HL-60 (cell line): ENCODE measurements at regions not wholly inside any gene's neighbourhood (a gene's known extent, or its start where the extent isn't known, plus 50 kb on each side); places are given as distances from the start of the nearest gene placed in this dataset.
"Not testable (repeated sequence)": the region's sequence is repeated elsewhere in the genome, so short reads cannot be mapped to it uniquely, and the experiment has no call there.

Experiments used
- DNase-seq, 2 experiments: peaks; one replicate each; pipeline ENCODE4 v3.0.0-alpha.2; 2010 to 2020; ENCODE audit warnings: low read depth in 1 of 2, low spot score in 1 of 2
- H3K27ac ChIP-seq: fragments of 250-450 bp; sonication (Bioruptor Pico); replicated peaks from 2 replicates; pipeline ENCODE4 v1.5.1; 2020; ENCODE audit warnings: mild to moderate bottlenecking, moderate library complexity
- H3K27me3 ChIP-seq: fragments of 250-450 bp; sonication (Bioruptor Pico); 2 replicates; pipeline ENCODE4 v1.5.1; 2021; ENCODE audit warnings: mild to moderate bottlenecking, moderate library complexity; ENCODE audit not compliant: insufficient read depth, poor library complexity, severe bottlenecking
- H3K4me3 ChIP-seq: replicated peaks from 2 replicates; pipeline ENCODE4 v1.5.1; 2011; ENCODE audit warnings: mild to moderate bottlenecking, control low read depth, low read length; ENCODE audit not compliant: insufficient read depth
- CTCF ChIP-seq: IDR thresholded peaks from one replicate; pipeline ENCODE4 v1.5.1; 2011; ENCODE audit warnings: low read length, control low read depth, inconsistent platforms; ENCODE audit not compliant: insufficient read depth
- GABPA ChIP-seq: IDR thresholded peaks from 2 replicates; pipeline ENCODE4 v1.6.1; 2012; ENCODE audit warnings: low read depth
- POLR2AphosphoS5 ChIP-seq: IDR thresholded peaks from 2 replicates; pipeline ENCODE4 v1.6.1; 2012; ENCODE audit warnings: low read depth
- SPI1 ChIP-seq: IDR thresholded peaks from 2 replicates; pipeline ENCODE4 v1.6.1; 2012; ENCODE audit warnings: low read depth, mild to moderate bottlenecking, borderline replicate concordance
- TF ChIP-seq, protein P1 (sequence below): IDR thresholded peaks from 2 replicates; pipeline ENCODE4 v1.6.1; 2012; ENCODE audit warnings: low read depth; ENCODE audit not compliant: insufficient replicate concordance

- no peak for TF ChIP-seq SPI1
- TF ChIP-seq, protein P1, sequence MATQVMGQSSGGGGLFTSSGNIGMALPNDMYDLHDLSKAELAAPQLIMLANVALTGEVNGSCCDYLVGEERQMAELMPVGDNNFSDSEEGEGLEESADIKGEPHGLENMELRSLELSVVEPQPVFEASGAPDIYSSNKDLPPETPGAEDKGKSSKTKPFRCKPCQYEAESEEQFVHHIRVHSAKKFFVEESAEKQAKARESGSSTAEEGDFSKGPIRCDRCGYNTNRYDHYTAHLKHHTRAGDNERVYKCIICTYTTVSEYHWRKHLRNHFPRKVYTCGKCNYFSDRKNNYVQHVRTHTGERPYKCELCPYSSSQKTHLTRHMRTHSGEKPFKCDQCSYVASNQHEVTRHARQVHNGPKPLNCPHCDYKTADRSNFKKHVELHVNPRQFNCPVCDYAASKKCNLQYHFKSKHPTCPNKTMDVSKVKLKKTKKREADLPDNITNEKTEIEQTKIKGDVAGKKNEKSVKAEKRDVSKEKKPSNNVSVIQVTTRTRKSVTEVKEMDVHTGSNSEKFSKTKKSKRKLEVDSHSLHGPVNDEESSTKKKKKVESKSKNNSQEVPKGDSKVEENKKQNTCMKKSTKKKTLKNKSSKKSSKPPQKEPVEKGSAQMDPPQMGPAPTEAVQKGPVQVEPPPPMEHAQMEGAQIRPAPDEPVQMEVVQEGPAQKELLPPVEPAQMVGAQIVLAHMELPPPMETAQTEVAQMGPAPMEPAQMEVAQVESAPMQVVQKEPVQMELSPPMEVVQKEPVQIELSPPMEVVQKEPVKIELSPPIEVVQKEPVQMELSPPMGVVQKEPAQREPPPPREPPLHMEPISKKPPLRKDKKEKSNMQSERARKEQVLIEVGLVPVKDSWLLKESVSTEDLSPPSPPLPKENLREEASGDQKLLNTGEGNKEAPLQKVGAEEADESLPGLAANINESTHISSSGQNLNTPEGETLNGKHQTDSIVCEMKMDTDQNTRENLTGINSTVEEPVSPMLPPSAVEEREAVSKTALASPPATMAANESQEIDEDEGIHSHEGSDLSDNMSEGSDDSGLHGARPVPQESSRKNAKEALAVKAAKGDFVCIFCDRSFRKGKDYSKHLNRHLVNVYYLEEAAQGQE: no peak
- TF ChIP-seq CTCF: no peak
- TF ChIP-seq POLR2AphosphoS5: no peak
- no peak for TF ChIP-seq GABPA
- no peaks in the 10 kb centered on the region for H3K27me3 ChIP-seq
Observed at GRCh38 chr1:188022661-188023060, 1193.9 kb downstream of the PLA2G4A start.

DNA sequence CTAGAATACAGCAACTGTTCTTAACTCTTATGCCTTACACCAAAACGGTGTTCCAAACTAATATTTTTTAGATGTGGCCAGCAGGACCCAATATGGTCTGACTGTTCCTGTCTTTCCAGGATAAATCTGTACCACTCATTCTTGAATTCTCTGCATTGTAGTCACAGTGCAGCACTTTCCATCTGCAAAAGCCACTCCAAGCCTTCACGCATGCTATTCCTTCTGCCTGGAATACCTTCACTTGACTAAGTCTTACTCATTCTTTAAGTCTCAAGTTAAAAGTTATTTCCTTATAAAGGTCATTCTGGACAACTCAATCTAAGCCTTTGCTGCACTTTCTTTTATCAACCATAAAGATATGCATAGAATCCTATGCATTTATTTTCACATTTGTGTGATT, 1194.5 kb downstream of the PLA2G4A start:
- Histone ChIP-seq H3K27ac (no peak overlapping the region), H3K4me3 (no peak overlapping the region), H3K27me3 (no peaks in the 10 kb centered on the region)
- no peak for TF ChIP-seq CTCF
- no peak for TF ChIP-seq SPI1
- no peak for TF ChIP-seq GABPA
- no peak for TF ChIP-seq POLR2AphosphoS5
- TF ChIP-seq, protein P1: no peak
- no peak for DNase-seq

More at GRCh38 chr1:188022661-188023060, 1193.9 kb downstream of the PLA2G4A start:
- no peak overlapping the region for H3K4me3 ChIP-seq
- no peak for DNase-seq
- H3K27ac ChIP-seq: no peak overlapping the region

DNA sequence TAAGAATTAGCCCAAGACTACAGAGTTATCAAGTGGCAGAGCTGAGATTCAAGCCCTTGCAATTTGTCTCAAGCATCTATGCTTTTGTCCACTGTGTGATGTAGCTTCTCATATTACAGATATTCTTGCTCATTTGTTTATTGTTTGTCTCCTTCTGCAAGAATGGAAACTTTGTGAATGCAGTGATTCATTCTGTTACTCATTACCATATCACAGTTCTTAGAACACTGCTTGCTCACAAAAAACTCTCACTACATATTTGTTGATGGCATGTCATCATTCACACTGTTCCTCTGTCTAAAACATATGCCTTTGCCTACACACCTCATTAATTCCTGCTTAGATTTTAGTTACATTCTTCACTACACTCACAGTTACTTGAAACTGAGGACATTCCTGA, 1198.9 kb downstream of the PLA2G4A start:
- no peak for DNase-seq
- Histone ChIP-seq H3K27me3 (no peaks in the 10 kb centered on the region), H3K4me3 (no peak overlapping the region), H3K27ac (no peak overlapping the region)
- TF ChIP-seq POLR2AphosphoS5 (no peak), SPI1 (no peak)
- TF ChIP-seq, protein P1: no peak

DNA sequence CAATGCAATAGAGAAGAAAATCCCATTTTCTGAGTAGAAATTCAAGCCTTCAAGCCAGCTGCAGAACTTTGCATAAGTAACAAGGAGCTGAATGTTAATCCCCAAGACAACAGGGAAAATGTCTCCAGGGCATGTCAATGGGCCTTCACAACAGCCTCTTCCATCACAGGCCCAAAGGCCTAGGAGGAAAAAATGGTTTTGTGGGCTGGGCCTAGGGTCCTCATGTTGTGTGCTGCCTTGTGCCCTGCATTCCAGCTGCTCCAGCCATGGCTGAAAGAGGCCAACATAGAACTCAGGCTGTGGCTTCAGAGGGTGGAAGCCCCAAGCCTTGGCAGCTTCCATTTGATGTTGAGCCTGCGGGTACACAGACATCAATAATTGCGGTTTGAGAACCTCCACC, 1208.8 kb downstream of the PLA2G4A start:
- H3K4me3 ChIP-seq, DNase-seq, H3K27ac ChIP-seq, H3K27me3 ChIP-seq: not testable (repeated sequence)
